GM18870 (cell line): ENCODE measurements at regions not wholly inside any gene's neighbourhood (a gene's known extent, or its start where the extent isn't known, plus 50 kb on each side); places are given as distances from the start of the nearest gene placed in this dataset.

Experiments
- ATAC-seq: cut with Tn5 transposase; IDR thresholded peaks from one replicate; pipeline ENCODE4 v1.9.1; 2021; ENCODE audit warnings: moderate library complexity; ENCODE audit not compliant: unreplicated experiment

DNA sequence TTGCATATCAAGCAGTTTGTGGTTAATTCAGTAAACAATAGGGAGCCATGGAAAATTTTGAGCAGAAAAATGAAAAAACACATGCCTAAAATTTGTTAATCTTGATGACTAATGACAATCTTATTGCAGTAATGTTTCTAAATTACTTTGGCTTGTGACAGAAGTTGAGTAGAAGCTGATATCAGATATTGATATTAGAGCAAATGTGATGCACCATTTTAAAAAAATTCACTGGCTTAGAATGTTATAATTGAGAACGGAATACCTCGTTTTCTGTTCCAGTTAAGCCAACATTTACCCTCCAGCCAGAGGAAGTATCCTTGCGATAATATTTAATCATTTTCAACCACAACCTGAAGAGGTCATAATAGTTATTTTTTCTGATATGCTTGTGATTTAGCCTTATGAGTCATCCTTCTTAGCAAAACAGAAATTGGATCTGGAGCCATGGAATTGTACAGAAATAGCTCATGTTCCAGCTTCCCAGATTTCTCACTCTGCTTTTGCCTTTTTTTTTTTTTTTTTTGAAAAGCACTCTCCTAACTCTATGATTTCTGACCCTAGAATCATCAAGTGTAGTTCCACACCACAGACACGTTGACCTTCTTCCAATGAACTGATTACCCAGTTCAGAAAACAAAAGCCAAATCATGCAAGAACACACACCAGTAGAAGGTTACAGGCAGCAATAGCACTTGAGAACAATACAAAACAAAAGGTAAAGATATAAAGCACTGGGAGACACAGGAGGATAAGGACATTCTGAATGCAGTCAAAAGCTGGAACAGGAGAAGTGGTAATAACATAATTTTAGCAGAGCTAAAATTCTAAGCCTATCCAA, 96.8 kb upstream of the PHYHIPL start:
- no peak for ATAC-seq

DNA sequence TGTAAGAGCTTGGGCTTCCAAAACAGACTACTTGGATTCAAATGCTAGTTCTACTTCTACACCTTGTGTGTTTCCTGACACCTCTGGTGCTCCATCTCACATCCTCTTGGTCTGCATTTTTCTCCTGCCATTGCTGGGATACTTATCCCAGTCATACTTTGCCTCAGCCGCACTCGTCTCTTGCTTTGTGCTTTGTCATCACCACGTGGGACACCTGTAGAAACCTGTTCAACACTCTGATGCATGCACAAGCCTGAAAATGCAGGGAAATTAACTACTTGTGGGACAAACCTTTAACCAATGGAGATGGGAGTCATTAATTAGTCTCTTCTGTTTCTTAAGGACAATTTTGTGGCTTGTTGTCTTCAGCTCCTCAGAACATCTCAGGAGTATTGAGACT, 94.2 kb upstream of the PHYHIPL start:
- ATAC-seq: no peak

- no peak for ATAC-seq
Observed at GRCh38 chr10:59085054-59085453, 91.4 kb upstream of the PHYHIPL start.

GRCh38 chr10:59085711-59086502, 90.5 kb upstream of the PHYHIPL start:
- ATAC-seq: no peak

GRCh38 chr10:59087486-59087885, 89.0 kb upstream of the PHYHIPL start:
- no peak for ATAC-seq

- no peak for ATAC-seq
Observed at GRCh38 chr10:59088912-59089573, 87.4 kb upstream of the PHYHIPL start.

- no peak for ATAC-seq
Observed at GRCh38 chr10:59090817-59091622, 85.4 kb upstream of the PHYHIPL start.

DNA sequence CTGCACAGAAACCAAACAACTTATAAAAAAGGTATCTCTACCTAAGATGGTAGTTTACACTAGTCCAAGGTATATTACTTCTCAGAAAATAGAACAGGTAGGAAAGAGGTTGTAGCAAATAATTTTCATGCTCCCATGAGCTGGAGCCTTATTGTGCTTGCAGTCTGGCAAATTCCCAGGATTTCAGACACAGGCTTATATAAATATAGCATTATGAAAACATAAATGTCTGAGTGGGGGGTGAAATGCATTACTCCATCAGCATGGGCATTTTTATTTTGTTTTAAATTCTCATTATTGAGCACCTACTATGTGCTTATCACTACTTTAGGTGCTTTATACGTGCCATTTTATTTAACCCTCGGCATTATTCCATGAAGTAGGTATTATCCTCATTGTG, 83.0 kb upstream of the PHYHIPL start:
- no peak for ATAC-seq

- no peak for ATAC-seq
Observed at GRCh38 chr10:59096631-59097030, 79.8 kb upstream of the PHYHIPL start.

- ATAC-seq: no peak
Observed at GRCh38 chr10:59098387-59098786, 78.1 kb upstream of the PHYHIPL start.

DNA sequence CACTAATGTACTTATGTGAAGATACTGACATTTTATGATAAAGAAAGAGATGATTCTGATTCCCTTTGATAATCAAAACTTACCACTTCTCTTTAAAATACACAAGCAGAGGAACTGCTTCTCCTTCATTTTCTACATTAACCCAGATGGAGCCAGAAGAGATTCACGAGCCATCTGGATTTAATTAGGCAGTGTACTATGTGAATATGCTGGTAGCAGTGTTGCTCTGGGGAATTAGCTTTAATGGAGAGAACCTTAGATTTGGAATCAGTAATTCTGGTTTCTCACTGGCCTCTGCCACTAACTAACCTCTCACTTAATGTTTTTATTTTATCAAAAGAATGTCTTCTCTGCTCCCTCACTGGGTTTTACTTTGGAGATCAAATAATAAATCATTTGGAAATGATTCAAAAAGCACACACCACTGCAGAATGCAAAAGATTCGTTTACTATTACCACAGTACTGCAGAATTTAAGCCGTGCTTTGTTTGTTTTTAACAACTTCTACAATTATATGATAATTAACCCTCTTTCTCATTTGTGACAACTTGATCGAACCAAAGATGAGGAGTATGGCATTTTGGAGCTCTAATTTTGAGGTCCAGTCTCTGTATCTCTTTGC, 77.5 kb upstream of the PHYHIPL start:
- no peak for ATAC-seq

- ATAC-seq: no peak
Observed at GRCh38 chr10:59099481-59099880, 77.0 kb upstream of the PHYHIPL start.

DNA sequence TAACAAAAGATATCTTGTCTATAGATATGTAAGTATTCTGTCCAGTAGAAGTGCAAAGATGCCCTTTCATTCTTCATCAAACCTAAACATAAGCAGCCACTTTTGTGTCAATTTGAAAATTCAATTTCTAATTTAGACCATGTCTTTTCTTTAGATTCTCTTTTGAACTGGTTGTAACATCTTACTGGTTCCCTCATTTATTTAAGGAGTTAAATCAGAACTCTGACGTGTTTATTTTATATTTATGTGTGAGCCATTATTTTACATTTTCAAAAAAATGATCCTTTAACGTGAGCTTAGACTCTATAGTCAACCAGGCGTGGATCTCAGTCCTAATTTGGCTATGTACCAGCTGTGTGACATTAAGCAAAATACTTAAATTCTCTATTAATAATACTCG, 74.0 kb upstream of the PHYHIPL start:
- no peak for ATAC-seq

GRCh38 chr10:59104186-59104585, 72.3 kb upstream of the PHYHIPL start:
- no peak for ATAC-seq

DNA sequence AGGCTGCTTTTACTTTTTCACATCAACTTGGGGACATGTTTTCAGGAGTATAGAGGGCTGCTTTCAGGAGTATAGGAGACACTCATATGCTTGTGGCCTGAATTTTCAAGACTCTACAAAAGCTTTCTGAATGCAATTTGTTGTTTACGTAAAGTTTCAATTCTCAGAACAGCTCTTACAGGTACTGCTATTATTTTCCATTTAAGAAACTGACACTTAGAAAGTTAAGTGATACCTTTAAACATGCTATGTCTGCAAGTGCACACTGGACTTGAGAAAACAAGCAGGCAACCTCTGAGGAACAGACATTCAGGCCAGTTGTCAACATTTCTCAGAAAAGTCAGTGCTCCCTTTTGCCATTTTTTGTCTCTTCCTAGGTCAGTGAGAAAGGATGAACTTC, 70.0 kb upstream of the PHYHIPL start:
- no peak for ATAC-seq

GRCh38 chr10:59107147-59107546, 69.3 kb upstream of the PHYHIPL start:
- no peak for ATAC-seq

- ATAC-seq: no peak
Observed at GRCh38 chr10:59108296-59108870, 68.1 kb upstream of the PHYHIPL start.

DNA sequence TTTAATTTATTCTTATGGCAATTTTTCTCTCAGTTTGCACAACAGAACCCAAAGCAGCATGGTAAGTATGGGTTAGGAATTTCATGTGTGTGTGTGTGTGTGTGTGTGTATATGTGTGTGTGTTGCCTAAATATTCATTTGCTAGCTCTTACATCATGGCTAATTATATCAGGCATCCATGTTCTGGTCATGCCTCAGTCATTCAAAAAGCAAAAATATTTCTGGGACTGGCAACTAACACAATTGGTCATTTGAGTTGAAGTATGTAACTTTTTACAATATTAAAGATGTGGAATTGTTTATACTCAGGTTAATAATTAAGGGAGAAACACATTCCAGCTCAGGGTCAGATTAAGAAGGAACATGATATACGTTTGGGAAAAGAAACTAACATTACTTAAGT, 67.6 kb upstream of the PHYHIPL start:
- no peak for ATAC-seq

DNA sequence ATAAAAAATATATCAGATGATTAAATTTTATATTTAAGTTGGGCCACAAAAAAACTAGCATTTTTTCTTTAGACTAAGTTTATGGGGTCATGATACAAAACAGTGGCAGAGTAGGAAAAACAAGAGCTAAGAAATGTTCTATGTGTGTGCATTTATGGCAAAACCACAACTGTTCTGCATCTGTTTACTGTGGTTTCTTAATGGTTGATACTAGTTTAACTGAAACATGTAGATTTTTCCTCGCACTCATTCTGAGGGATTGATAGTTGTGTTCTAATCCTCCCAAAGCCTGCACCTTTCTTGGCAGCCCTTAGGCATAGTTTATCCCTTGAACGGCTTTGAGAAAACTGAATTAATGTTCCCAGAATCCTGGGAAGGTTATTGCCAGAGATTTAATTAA, 66.6 kb upstream of the PHYHIPL start:
- ATAC-seq: no peak

GRCh38 chr10:59124187-59124586, 52.3 kb upstream of the PHYHIPL start:
- ATAC-seq: no peak
